A549 (cell line): ENCODE measurements at regions not wholly inside any gene's neighbourhood (a gene's known extent, or its start where the extent isn't known, plus 50 kb on each side); places are given as distances from the start of the nearest gene placed in this dataset.

ENCODE experiments used
- HOXA7 ChIP-seq: fragments of 250-450 bp; sonication (Bioruptor Pico); IDR thresholded peaks from 2 replicates; pipeline ENCODE4 v1.5.0; 2020; ENCODE audit warnings: mild to moderate bottlenecking, moderate library complexity
- MAZ ChIP-seq: fragments of 150-350 bp; IDR thresholded peaks from 2 replicates; pipeline ENCODE4 v1.6.1; 2014; ENCODE audit warnings: antibody characterized with exemption, low read depth, low read length, borderline replicate concordance
- NFE2L2 ChIP-seq: fragments of 150-350 bp; conservative IDR thresholded peaks from 2 replicates; pipeline ENCODE4 v1.6.1; 2014; ENCODE audit warnings: low read length
- POLR2A ChIP-seq: IDR thresholded peaks from 2 replicates; pipeline ENCODE4 v1.6.1; 2012; ENCODE audit warnings: mild to moderate bottlenecking, low read length
- RFX5 ChIP-seq: fragments of 450-650 bp; IDR thresholded peaks from 2 replicates; pipeline ENCODE4 v1.7.1; 2014; ENCODE audit warnings: antibody characterized with exemption, mild to moderate bottlenecking, moderate library complexity
- TF ChIP-seq, protein P1 (sequence below): fragments of 450-650 bp; IDR thresholded peaks from 2 replicates; pipeline ENCODE4 v1.6.1; 2014; ENCODE audit warnings: antibody characterized with exemption
- TF ChIP-seq, protein P2 (sequence below): fragments of >200 bp; sonication (Bioruptor Twin); formaldehyde crosslinking; IDR thresholded peaks from 3 replicates; pipeline ENCODE4 v1.5.1; 2016

DNA sequence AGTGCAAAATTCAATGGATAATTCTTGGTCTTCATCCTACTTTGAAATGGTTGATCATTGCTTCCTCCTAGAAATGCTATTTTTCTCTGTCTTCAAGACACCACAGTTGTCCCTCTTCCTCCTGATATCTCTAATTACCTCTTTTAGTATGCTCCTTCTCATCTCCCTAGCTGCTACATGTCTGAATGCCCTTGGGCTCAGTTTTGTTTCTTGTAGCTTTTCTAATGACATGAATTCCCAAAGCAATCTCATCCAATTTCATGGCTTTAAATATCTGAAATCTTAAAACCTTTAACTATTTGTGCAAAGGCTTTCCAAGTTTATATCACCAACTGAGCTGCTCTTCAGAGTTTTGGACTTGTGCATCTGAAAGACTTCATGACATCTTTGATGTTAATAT is 120.2 kb upstream of the RGS17 start:
- TF ChIP-seq NFE2L2 (no peak), POLR2A (no peak), MAZ (no peak), HOXA7 (no peak), RFX5 (no peak)
- TF ChIP-seq, protein P1, sequence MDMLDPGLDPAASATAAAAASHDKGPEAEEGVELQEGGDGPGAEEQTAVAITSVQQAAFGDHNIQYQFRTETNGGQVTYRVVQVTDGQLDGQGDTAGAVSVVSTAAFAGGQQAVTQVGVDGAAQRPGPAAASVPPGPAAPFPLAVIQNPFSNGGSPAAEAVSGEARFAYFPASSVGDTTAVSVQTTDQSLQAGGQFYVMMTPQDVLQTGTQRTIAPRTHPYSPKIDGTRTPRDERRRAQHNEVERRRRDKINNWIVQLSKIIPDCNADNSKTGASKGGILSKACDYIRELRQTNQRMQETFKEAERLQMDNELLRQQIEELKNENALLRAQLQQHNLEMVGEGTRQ: no peak
- TF ChIP-seq, protein P2, sequence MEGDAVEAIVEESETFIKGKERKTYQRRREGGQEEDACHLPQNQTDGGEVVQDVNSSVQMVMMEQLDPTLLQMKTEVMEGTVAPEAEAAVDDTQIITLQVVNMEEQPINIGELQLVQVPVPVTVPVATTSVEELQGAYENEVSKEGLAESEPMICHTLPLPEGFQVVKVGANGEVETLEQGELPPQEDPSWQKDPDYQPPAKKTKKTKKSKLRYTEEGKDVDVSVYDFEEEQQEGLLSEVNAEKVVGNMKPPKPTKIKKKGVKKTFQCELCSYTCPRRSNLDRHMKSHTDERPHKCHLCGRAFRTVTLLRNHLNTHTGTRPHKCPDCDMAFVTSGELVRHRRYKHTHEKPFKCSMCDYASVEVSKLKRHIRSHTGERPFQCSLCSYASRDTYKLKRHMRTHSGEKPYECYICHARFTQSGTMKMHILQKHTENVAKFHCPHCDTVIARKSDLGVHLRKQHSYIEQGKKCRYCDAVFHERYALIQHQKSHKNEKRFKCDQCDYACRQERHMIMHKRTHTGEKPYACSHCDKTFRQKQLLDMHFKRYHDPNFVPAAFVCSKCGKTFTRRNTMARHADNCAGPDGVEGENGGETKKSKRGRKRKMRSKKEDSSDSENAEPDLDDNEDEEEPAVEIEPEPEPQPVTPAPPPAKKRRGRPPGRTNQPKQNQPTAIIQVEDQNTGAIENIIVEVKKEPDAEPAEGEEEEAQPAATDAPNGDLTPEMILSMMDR: no peak
